NCI-H748 treated with DMSO at 0.1 percent for 48 hours (cell line): ENCODE measurements at regions not wholly inside any gene's neighbourhood (a gene's known extent, or its start where the extent isn't known, plus 50 kb on each side); places are given as distances from the start of the nearest gene placed in this dataset.

ENCODE experiments used
- DNase-seq: peaks from one replicate; lab custom pipeline; 2025; lab: John Stamatoyannopoulos, UW

- DNase-seq: no peak
Measured at GRCh38 chr9:126017758-126018157, 270.6 kb downstream of the PBX3 start.

GRCh38 chr9:126020836-126021235 is 273.7 kb downstream of the PBX3 start:
- DNase-seq: no peak

- no peak for DNase-seq
Measured at GRCh38 chr9:126023962-126024361, 276.8 kb downstream of the PBX3 start.

GRCh38 chr9:126024581-126025230 is 277.5 kb downstream of the PBX3 start:
- DNase-seq: no peak

GRCh38 chr9:126025991-126026390 is 278.8 kb downstream of the PBX3 start:
- DNase-seq: no peak

GRCh38 chr9:126027566-126027965 is 280.4 kb downstream of the PBX3 start:
- no peak for DNase-seq

GRCh38 chr9:126028746-126029145 is 281.6 kb downstream of the PBX3 start:
- no peak for DNase-seq

- DNase-seq: no peak
Measured at GRCh38 chr9:126030716-126031115, 283.5 kb downstream of the PBX3 start.

- DNase-seq: no peak
Measured at GRCh38 chr9:126031116-126031515, 283.9 kb downstream of the PBX3 start.

GRCh38 chr9:126032135-126032534 is 285.0 kb downstream of the PBX3 start:
- DNase-seq: no peak

GRCh38 chr9:126033318-126033717 is 286.1 kb downstream of the PBX3 start:
- DNase-seq: no peak

GRCh38 chr9:126033956-126034355 is 286.8 kb downstream of the PBX3 start:
- no peak for DNase-seq

- DNase-seq: no peak
Measured at GRCh38 chr9:126036881-126037291, 289.7 kb downstream of the PBX3 start.

GRCh38 chr9:126038790-126039189 is 287.8 kb upstream of the MVB12B start:
- DNase-seq: no peak

- DNase-seq: no peak
Measured at GRCh38 chr9:126043681-126044080, 282.9 kb upstream of the MVB12B start.

GRCh38 chr9:126049088-126049487 is 277.5 kb upstream of the MVB12B start:
- DNase-seq: no peak

- no peak for DNase-seq
Measured at GRCh38 chr9:126049896-126050604, 276.6 kb upstream of the MVB12B start.

GRCh38 chr9:126050605-126050990 is 276.0 kb upstream of the MVB12B start:
- DNase-seq: no peak

GRCh38 chr9:126051446-126052130 is 275.0 kb upstream of the MVB12B start:
- no peak for DNase-seq

- DNase-seq: no peak
Measured at GRCh38 chr9:126052791-126053190, 273.8 kb upstream of the MVB12B start.

- DNase-seq: no peak
Measured at GRCh38 chr9:126053913-126054312, 272.7 kb upstream of the MVB12B start.

GRCh38 chr9:126055381-126055985 is 271.1 kb upstream of the MVB12B start:
- DNase-seq: no peak
